ENCODE measurements at regions not wholly inside any gene's neighbourhood (a gene's known extent, or its start where the extent isn't known, plus 50 kb on each side); places are given as distances from the start of the nearest gene placed in this dataset.

DNA sequence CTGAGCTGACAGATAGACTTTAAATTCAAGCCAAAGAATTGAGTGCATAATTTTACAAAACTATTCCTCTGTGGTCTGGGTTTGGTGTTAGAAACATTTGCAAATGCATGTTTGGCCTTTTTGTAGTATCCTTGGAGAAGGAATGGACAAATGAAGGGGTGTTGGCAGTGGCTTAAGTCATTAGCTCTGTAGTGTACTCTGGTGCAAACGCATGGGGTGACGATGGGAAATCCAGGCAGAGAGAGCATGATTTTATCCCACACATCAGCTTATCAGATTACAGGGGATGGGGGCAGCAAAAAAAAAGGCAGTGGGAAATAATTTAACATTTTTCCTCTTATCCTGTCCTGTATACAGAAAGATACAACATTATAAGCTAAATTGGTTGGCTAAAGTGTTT lies 320.6 kb downstream of the ZNF516 start:
- TF ChIP-seq, protein P1, sequence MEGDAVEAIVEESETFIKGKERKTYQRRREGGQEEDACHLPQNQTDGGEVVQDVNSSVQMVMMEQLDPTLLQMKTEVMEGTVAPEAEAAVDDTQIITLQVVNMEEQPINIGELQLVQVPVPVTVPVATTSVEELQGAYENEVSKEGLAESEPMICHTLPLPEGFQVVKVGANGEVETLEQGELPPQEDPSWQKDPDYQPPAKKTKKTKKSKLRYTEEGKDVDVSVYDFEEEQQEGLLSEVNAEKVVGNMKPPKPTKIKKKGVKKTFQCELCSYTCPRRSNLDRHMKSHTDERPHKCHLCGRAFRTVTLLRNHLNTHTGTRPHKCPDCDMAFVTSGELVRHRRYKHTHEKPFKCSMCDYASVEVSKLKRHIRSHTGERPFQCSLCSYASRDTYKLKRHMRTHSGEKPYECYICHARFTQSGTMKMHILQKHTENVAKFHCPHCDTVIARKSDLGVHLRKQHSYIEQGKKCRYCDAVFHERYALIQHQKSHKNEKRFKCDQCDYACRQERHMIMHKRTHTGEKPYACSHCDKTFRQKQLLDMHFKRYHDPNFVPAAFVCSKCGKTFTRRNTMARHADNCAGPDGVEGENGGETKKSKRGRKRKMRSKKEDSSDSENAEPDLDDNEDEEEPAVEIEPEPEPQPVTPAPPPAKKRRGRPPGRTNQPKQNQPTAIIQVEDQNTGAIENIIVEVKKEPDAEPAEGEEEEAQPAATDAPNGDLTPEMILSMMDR (IDR thresholded peaks at IDR 0.05), result no peak
- no peak for TF ChIP-seq EZH2 (IDR thresholded peaks at IDR 0.05)
- no peak for TF ChIP-seq EZH2phosphoT487 (IDR thresholded peaks at IDR 0.05)
